H9 (cell line): ENCODE measurements at regions not wholly inside any gene's neighbourhood (a gene's known extent, or its start where the extent isn't known, plus 50 kb on each side); places are given as distances from the start of the nearest gene placed in this dataset.

Experiments used
- DNase-seq: peaks from one replicate; pipeline ENCODE4 v3.0.0-alpha.2; 2017
- H2AFZ ChIP-seq: one replicate; pipeline ENCODE4 v1.6.1; 2013; ENCODE audit warnings: mild to moderate bottlenecking, low read length, control low read depth, moderate library complexity
- H2AK5ac ChIP-seq: 2 replicates; pipeline ENCODE4 v1.6.1; 2013; ENCODE audit warnings: low read length, control low read depth, mixed read lengths; ENCODE audit not compliant: insufficient read length
- H2BK120ac ChIP-seq: one replicate; pipeline ENCODE4 v1.6.1; 2013; ENCODE audit warnings: low read depth, mild to moderate bottlenecking, low read length, control low read depth, inconsistent platforms; ENCODE audit not compliant: poor library complexity, severe bottlenecking
- H2BK12ac ChIP-seq: 2 replicates; pipeline ENCODE4 v1.6.1; 2013; ENCODE audit warnings: low read length, control low read depth, mixed read lengths, low read depth; ENCODE audit not compliant: insufficient read length
- H2BK15ac ChIP-seq: 2 replicates; pipeline ENCODE4 v1.6.1; 2013; ENCODE audit warnings: low read depth, low read length, control low read depth
- H2BK20ac ChIP-seq: one replicate; pipeline ENCODE4 v1.6.1; 2013; ENCODE audit warnings: low read depth, mild to moderate bottlenecking, low read length, control low read depth, inconsistent platforms; ENCODE audit not compliant: poor library complexity, severe bottlenecking
- H2BK5ac ChIP-seq: 2 replicates; pipeline ENCODE4 v1.6.1; 2013; ENCODE audit warnings: low read length, control low read depth, mixed read lengths; ENCODE audit not compliant: insufficient read length
- H3K14ac ChIP-seq: 2 replicates; pipeline ENCODE4 v1.6.1; 2013; ENCODE audit warnings: low read length, control low read depth; ENCODE audit not compliant: insufficient read depth
- H3K18ac ChIP-seq: 2 replicates; pipeline ENCODE4 v1.6.1; 2013; ENCODE audit warnings: low read depth, mild to moderate bottlenecking, mixed read lengths, low read length, control low read depth; ENCODE audit not compliant: insufficient read length
- H3K23ac ChIP-seq: 2 replicates; pipeline ENCODE4 v1.6.1; 2013; ENCODE audit warnings: low read length, control low read depth, mixed read lengths, low read depth; ENCODE audit not compliant: insufficient read length
- H3K23me2 ChIP-seq: 2 replicates; pipeline ENCODE4 v1.6.1; 2013; ENCODE audit warnings: low read depth, mild to moderate bottlenecking, mixed read lengths, low read length, control low read depth; ENCODE audit not compliant: insufficient read length, poor library complexity, severe bottlenecking
- H3K27ac ChIP-seq: 2 replicates; pipeline ENCODE4 v1.5.1; 2013; ENCODE audit warnings: low read length, control low read depth, mixed read lengths, low read depth; ENCODE audit not compliant: insufficient read length
- H3K27me3 ChIP-seq: 2 replicates; pipeline ENCODE4 v1.6.1; 2013; ENCODE audit warnings: low read length, control low read depth, inconsistent platforms; ENCODE audit not compliant: insufficient read depth
- H3K4ac ChIP-seq: 2 replicates; pipeline ENCODE4 v1.6.1; 2013; ENCODE audit warnings: low read depth, mild to moderate bottlenecking, control low read depth, inconsistent platforms, low read length, moderate library complexity
- H3K4me1 ChIP-seq: 2 replicates; pipeline ENCODE4 v1.6.1; 2013; ENCODE audit warnings: low read length, control low read depth, inconsistent platforms; ENCODE audit not compliant: insufficient read depth
- H3K4me2 ChIP-seq: 2 replicates; pipeline ENCODE4 v1.6.1; 2013; ENCODE audit warnings: low read length, control low read depth, mixed read lengths; ENCODE audit not compliant: insufficient read length, insufficient read depth
- H3K56ac ChIP-seq: 2 replicates; pipeline ENCODE4 v1.6.1; 2013; ENCODE audit warnings: low read depth, mild to moderate bottlenecking, mixed read lengths, low read length, control low read depth; ENCODE audit not compliant: insufficient read length
- H3K79me1 ChIP-seq: 2 replicates; pipeline ENCODE4 v1.6.1; 2013; ENCODE audit warnings: low read depth, mild to moderate bottlenecking, moderate library complexity, low read length, control low read depth, inconsistent platforms; ENCODE audit not compliant: insufficient read depth, poor library complexity, severe bottlenecking
- H3K79me2 ChIP-seq: 2 replicates; pipeline ENCODE4 v1.6.1; 2013; ENCODE audit warnings: low read length, control low read depth, inconsistent platforms; ENCODE audit not compliant: insufficient read depth
- H3K9ac ChIP-seq: 2 replicates; pipeline ENCODE4 v1.6.1; 2013; ENCODE audit warnings: low read length, control low read depth, mixed read lengths; ENCODE audit not compliant: insufficient read length; ENCODE audit errors: extremely low read depth
- H3K9me3 ChIP-seq: one replicate; pipeline ENCODE4 v1.6.1; 2013; ENCODE audit warnings: low read depth, low read length, inconsistent platforms; ENCODE audit not compliant: control insufficient read depth
- H3T11ph ChIP-seq: one replicate; pipeline ENCODE4 v1.6.1; 2013; ENCODE audit warnings: mild to moderate bottlenecking, low read length, control low read depth, inconsistent platforms
- H4K20me1 ChIP-seq: one replicate; pipeline ENCODE4 v1.6.1; 2013; ENCODE audit not compliant: control insufficient read depth, insufficient read length, insufficient read depth
- H4K5ac ChIP-seq: 2 replicates; pipeline ENCODE4 v1.6.1; 2013; ENCODE audit warnings: low read depth, mild to moderate bottlenecking, mixed read lengths, low read length, control low read depth; ENCODE audit not compliant: insufficient read length
- H4K8ac ChIP-seq: replicated peaks from 2 replicates; pipeline ENCODE4 v1.6.1; 2013; ENCODE audit warnings: low read length, control low read depth, mixed read lengths, low read depth; ENCODE audit not compliant: insufficient read length
- H4K91ac ChIP-seq: 2 replicates; pipeline ENCODE4 v1.6.1; 2013; ENCODE audit warnings: low read depth, mild to moderate bottlenecking, moderate library complexity, mixed read lengths, low read length, control low read depth; ENCODE audit not compliant: insufficient read length
- H3K27ac Mint-ChIP-seq, 3 experiments: 2 replicates in 2 of 3; 3 replicates in 1 of 3; pipeline ENCODE4 v1.8.0; 2020 to 2021; ENCODE audit warnings: mixed read lengths in 3 of 3, mild to moderate bottlenecking in 1 of 3, moderate library complexity in 1 of 3
- H3K27me3 Mint-ChIP-seq: 2 replicates; pipeline ENCODE4 v1.8.0; 2021; ENCODE audit warnings: low read depth, mild to moderate bottlenecking, moderate library complexity, mixed read lengths
- H3K36me3 Mint-ChIP-seq, 3 experiments: 2 replicates in 2 of 3; 3 replicates in 1 of 3; pipeline ENCODE4 v1.8.0; 2020 to 2021; ENCODE audit warnings: low read depth in 3 of 3, mixed read lengths in 3 of 3; ENCODE audit not compliant: insufficient read depth in 1 of 3
- H3K4me1 Mint-ChIP-seq, 2 experiments: 2 replicates each; pipeline ENCODE4 v1.8.0; 2020; ENCODE audit warnings: mixed read lengths in 2 of 2
- H3K4me3 Mint-ChIP-seq, 2 experiments: 2 replicates in 1 of 2; 3 replicates in 1 of 2; pipeline ENCODE4 v1.8.0; 2020 to 2021; ENCODE audit warnings: mild to moderate bottlenecking in 2 of 2, mixed read lengths in 2 of 2, moderate library complexity in 1 of 2
- H3K9me3 Mint-ChIP-seq, 2 experiments: 2 replicates in 1 of 2; 3 replicates in 1 of 2; pipeline ENCODE4 v1.8.0; 2020; ENCODE audit warnings: mild to moderate bottlenecking in 2 of 2, mixed read lengths in 2 of 2, moderate library complexity in 1 of 2
- CTCF ChIP-seq: fragments of 200-600 bp; sonication (generic); conservative IDR thresholded peaks from 3 replicates; pipeline ENCODE4 v1.8.0; 2021; ENCODE audit warnings: antibody characterized with exemption, mild to moderate bottlenecking
- WGBS: extraction: QIAGEN DNeasy Blood & Tissue Kit; methylation state at CpG from one replicate; pipeline ENCODE4 v1.1.7; 2013; ENCODE audit warnings: missing lambda C conversion rate, low lambda C conversion rate, mixed read lengths; ENCODE audit not compliant: insufficient read length; ENCODE audit errors: extremely low coverage; 5-methylcytosine and 5-hydroxymethylcytosine counted together

GRCh38 chr2:19224011-19224410, 134.4 kb downstream of the OSR1 start:
- Histone ChIP-seq H3K27ac (no peak overlapping the region), H3K79me2 (no peaks in the 10 kb centered on the region), H3K4ac (no peak overlapping the region), H4K20me1 (no peaks in the 10 kb centered on the region), H2BK20ac (no peak overlapping the region), H4K8ac (no peak overlapping the region), H4K91ac (no peak overlapping the region), H2BK5ac (no peak overlapping the region), H3T11ph (no peak overlapping the region), H2AFZ (no peak overlapping the region), H3K14ac (no peak overlapping the region), H3K56ac (no peak overlapping the region), H3K4me1 (peaks cover 8% of the 10 kb centered on the region), H2BK12ac (no peak overlapping the region), H2BK120ac (no peak overlapping the region), H3K9me3 (no peaks in the 10 kb centered on the region), H2AK5ac (no peak overlapping the region), H3K9ac (no peak overlapping the region), H4K5ac (no peak overlapping the region), H3K23me2 (no peaks in the 10 kb centered on the region), H3K27me3 (no peaks in the 10 kb centered on the region), H3K4me2 (no peak overlapping the region), H3K18ac (no peak overlapping the region), H3K23ac (no peak overlapping the region), H3K79me1 (no peaks in the 10 kb centered on the region), H2BK15ac (no peak overlapping the region)
- no peak overlapping the region for H3K4me3 Mint-ChIP-seq
- TF ChIP-seq CTCF = no peak
- H3K36me3 Mint-ChIP-seq = no peaks in the 10 kb centered on the region
- no peak overlapping the region for H3K27ac Mint-ChIP-seq
- H3K27me3 Mint-ChIP-seq = no peaks in the 10 kb centered on the region
- peaks cover 25 to 44% of the 10 kb centered on the region in 2 experiments for H3K4me1 Mint-ChIP-seq
- DNase-seq = no peak
- WGBS = no CpG with 5 or more reads among the region's 5 CpGs
- H3K9me3 Mint-ChIP-seq = no peaks in the 10 kb centered on the region; a peak in 1 of 5 replicates
